OCI-LY1 (cell line): ENCODE measurements at regions not wholly inside any gene's neighbourhood (a gene's known extent, or its start where the extent isn't known, plus 50 kb on each side); places are given as distances from the start of the nearest gene placed in this dataset.

Experiments
- EZH2 ChIP-seq: fragments of 200-600 bp; sonication (generic), shearing (Covaris generic); IDR thresholded peaks from 2 replicates; pipeline ENCODE4 v1.8.0; 2017; ENCODE audit warnings: borderline replicate concordance, mixed run types, mild to moderate bottlenecking, antibody characterized with exemption, low read length, moderate library complexity, mixed read lengths
- TF ChIP-seq, protein P1 (sequence below): fragments of 200-600 bp; sonication (generic), shearing (Covaris generic); IDR thresholded peaks from 2 replicates; pipeline ENCODE4 v1.5.1; 2017; ENCODE audit warnings: mild to moderate bottlenecking, antibody characterized with exemption, low read length, moderate library complexity, mixed read lengths

DNA sequence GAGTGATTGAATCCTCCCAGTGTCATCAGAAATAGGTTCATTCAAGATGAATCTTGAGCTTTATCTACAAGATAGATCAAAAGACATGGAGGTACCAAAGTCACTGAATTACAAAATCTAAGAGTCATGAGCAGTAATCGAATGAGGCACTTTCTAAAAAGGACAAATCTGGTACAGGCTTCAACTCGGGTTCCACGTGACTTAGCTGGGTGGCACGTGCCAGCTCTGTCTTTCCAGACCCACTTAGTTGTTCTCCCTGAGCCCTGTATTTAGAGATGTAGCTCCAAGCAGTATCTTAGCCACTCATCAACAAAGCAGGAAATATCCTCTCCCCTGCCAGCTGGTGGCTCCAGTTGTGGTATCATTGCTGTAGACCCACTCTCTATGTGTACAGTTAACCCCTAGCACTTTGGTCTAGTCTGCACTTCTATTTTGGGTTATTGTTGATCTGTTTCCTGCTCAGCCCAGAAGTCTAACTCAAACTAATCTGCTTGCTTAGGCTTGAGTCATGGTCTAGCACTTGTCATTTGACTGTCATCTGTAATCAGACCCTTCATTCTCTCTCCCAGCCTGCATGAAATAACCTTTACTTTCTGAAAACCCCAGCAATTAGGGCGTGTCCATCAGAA, 528.7 kb downstream of the ETS1 start:
- TF ChIP-seq, protein P1, sequence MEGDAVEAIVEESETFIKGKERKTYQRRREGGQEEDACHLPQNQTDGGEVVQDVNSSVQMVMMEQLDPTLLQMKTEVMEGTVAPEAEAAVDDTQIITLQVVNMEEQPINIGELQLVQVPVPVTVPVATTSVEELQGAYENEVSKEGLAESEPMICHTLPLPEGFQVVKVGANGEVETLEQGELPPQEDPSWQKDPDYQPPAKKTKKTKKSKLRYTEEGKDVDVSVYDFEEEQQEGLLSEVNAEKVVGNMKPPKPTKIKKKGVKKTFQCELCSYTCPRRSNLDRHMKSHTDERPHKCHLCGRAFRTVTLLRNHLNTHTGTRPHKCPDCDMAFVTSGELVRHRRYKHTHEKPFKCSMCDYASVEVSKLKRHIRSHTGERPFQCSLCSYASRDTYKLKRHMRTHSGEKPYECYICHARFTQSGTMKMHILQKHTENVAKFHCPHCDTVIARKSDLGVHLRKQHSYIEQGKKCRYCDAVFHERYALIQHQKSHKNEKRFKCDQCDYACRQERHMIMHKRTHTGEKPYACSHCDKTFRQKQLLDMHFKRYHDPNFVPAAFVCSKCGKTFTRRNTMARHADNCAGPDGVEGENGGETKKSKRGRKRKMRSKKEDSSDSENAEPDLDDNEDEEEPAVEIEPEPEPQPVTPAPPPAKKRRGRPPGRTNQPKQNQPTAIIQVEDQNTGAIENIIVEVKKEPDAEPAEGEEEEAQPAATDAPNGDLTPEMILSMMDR = no peak
- TF ChIP-seq EZH2 = no peak
